Astrocyte (in vitro differentiated cells and primary cell): ENCODE measurements at regions not wholly inside any gene's neighbourhood (a gene's known extent, or its start where the extent isn't known, plus 50 kb on each side); places are given as distances from the start of the nearest gene placed in this dataset.

Source experiments
- DNase-seq: peaks from one replicate; pipeline ENCODE4 v3.0.0-alpha.2; 2010; ENCODE audit warnings: low read depth
- FAIRE-seq: peaks from 2 replicates; lab custom pipeline; 2011; peaks lifted over from hg19 to GRCh38; lab: Jason Lieb, UNC
- H2AFZ ChIP-seq: 2 replicates; pipeline ENCODE4 v1.6.0; 2012; ENCODE audit warnings: low read depth, low read length, inconsistent platforms
- H3K27ac ChIP-seq: 2 replicates; pipeline ENCODE4 v1.5.1; 2011; ENCODE audit warnings: low read depth, low read length, inconsistent platforms
- H3K27me3 ChIP-seq: 2 replicates; pipeline ENCODE4 v1.6.0; 2011; ENCODE audit warnings: low read length, inconsistent platforms; ENCODE audit not compliant: insufficient read depth
- H3K36me3 ChIP-seq: 2 replicates; pipeline ENCODE4 v1.5.1; 2011; ENCODE audit warnings: low read length, inconsistent platforms; ENCODE audit not compliant: insufficient read depth
- H3K4me1 ChIP-seq: 2 replicates; pipeline ENCODE4 v1.5.1; 2011; ENCODE audit warnings: low read length, inconsistent platforms; ENCODE audit not compliant: insufficient read depth
- H3K4me2 ChIP-seq: 2 replicates; pipeline ENCODE4 v1.6.0; 2012; ENCODE audit warnings: low read length, inconsistent platforms
- H3K4me3 ChIP-seq: 2 replicates; pipeline ENCODE4 v1.5.1; 2011; ENCODE audit warnings: low read depth, mild to moderate bottlenecking, low read length, inconsistent platforms; ENCODE audit not compliant: insufficient read depth
- H3K79me2 ChIP-seq: 2 replicates; pipeline ENCODE4 v1.6.0; 2012; ENCODE audit warnings: mild to moderate bottlenecking, low read length, inconsistent platforms; ENCODE audit not compliant: insufficient read depth
- H3K9ac ChIP-seq: 2 replicates; pipeline ENCODE4 v1.6.0; 2012; ENCODE audit warnings: mild to moderate bottlenecking, low read length, inconsistent platforms
- H3K9me3 ChIP-seq: 2 replicates; pipeline ENCODE4 v1.5.1; 2012; ENCODE audit warnings: low read depth, mild to moderate bottlenecking, low read length, inconsistent platforms; ENCODE audit not compliant: insufficient read depth
- H4K20me1 ChIP-seq: 2 replicates; pipeline ENCODE4 v1.6.0; 2012; ENCODE audit warnings: low read length, inconsistent platforms; ENCODE audit not compliant: insufficient read depth
- H3K27ac Mint-ChIP-seq: one replicate; pipeline ENCODE4 v1.8.0; 2021; ENCODE audit warnings: mild to moderate bottlenecking, mixed read lengths; ENCODE audit not compliant: unreplicated experiment
- H3K27me3 Mint-ChIP-seq: one replicate; pipeline ENCODE4 v1.8.0; 2021; ENCODE audit warnings: low read depth, mixed read lengths; ENCODE audit not compliant: unreplicated experiment
- H3K36me3 Mint-ChIP-seq: one replicate; pipeline ENCODE4 v1.8.0; 2021; ENCODE audit warnings: low read depth, mixed read lengths; ENCODE audit not compliant: unreplicated experiment
- H3K4me1 Mint-ChIP-seq: one replicate; pipeline ENCODE4 v1.8.0; 2021; ENCODE audit warnings: low read depth, mixed read lengths; ENCODE audit not compliant: unreplicated experiment
- H3K4me3 Mint-ChIP-seq: one replicate; pipeline ENCODE4 v1.8.0; 2021; ENCODE audit warnings: mild to moderate bottlenecking, moderate library complexity, mixed read lengths; ENCODE audit not compliant: unreplicated experiment
- H3K9me3 Mint-ChIP-seq: one replicate; pipeline ENCODE4 v1.8.0; 2021; ENCODE audit warnings: mild to moderate bottlenecking, mixed read lengths; ENCODE audit not compliant: unreplicated experiment
- EZH2 ChIP-seq: IDR thresholded peaks from 2 replicates; pipeline ENCODE4 v1.6.1; 2012; ENCODE audit warnings: mild to moderate bottlenecking, low read length, inconsistent platforms; ENCODE audit not compliant: insufficient read depth
- TF ChIP-seq, protein P1 (sequence below): IDR thresholded peaks from 2 replicates; pipeline ENCODE4 v1.5.1; 2011; ENCODE audit warnings: low read depth, mild to moderate bottlenecking, inconsistent platforms, low read length, moderate library complexity; ENCODE audit not compliant: insufficient read depth

DNA sequence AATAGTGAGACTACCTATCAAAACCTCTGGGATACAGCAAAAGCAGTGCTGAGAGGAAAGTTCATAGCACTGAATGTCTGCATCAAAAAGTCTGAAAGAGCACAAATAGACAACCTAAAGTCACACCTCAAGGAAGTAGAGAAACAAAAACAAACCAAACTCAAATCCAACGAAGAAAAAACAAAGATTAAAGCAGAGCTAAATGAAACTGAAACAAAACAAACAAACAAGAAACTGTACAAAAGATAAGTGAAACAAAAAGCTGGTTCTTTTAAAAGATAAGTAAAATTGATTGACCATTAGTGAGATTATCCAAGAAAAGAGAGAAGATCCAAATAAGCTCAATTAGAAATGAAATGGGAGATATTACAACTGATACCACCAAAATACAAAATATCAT, 378.3 kb upstream of the NDST4 start:
- TF ChIP-seq EZH2 = no peak
- TF ChIP-seq, protein P1, sequence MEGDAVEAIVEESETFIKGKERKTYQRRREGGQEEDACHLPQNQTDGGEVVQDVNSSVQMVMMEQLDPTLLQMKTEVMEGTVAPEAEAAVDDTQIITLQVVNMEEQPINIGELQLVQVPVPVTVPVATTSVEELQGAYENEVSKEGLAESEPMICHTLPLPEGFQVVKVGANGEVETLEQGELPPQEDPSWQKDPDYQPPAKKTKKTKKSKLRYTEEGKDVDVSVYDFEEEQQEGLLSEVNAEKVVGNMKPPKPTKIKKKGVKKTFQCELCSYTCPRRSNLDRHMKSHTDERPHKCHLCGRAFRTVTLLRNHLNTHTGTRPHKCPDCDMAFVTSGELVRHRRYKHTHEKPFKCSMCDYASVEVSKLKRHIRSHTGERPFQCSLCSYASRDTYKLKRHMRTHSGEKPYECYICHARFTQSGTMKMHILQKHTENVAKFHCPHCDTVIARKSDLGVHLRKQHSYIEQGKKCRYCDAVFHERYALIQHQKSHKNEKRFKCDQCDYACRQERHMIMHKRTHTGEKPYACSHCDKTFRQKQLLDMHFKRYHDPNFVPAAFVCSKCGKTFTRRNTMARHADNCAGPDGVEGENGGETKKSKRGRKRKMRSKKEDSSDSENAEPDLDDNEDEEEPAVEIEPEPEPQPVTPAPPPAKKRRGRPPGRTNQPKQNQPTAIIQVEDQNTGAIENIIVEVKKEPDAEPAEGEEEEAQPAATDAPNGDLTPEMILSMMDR = no peak
- H3K36me3 Mint-ChIP-seq = no peaks in the 10 kb centered on the region
- H3K36me3 ChIP-seq = no peaks in the 10 kb centered on the region
- H3K27me3 Mint-ChIP-seq = no peaks in the 10 kb centered on the region
- no peaks in the 10 kb centered on the region for H3K4me1 ChIP-seq
- FAIRE-seq (no peak), DNase-seq (no peak)
- no peaks in the 10 kb centered on the region for H3K9me3 ChIP-seq
- H3K27ac ChIP-seq = no peak overlapping the region
- no peaks in the 10 kb centered on the region for H3K79me2 ChIP-seq
- peaks cover 1% of the 10 kb centered on the region for H3K9me3 Mint-ChIP-seq
- no peak overlapping the region for H3K27ac Mint-ChIP-seq
- no peak overlapping the region for H2AFZ ChIP-seq
- no peak overlapping the region for H3K4me3 ChIP-seq
- no peak overlapping the region for H3K9ac ChIP-seq
- no peak overlapping the region for H3K4me3 Mint-ChIP-seq
- H3K4me1 Mint-ChIP-seq = no peaks in the 10 kb centered on the region
- no peaks in the 10 kb centered on the region for H3K27me3 ChIP-seq
- no peak overlapping the region for H3K4me2 ChIP-seq
- no peaks in the 10 kb centered on the region for H4K20me1 ChIP-seq

DNA sequence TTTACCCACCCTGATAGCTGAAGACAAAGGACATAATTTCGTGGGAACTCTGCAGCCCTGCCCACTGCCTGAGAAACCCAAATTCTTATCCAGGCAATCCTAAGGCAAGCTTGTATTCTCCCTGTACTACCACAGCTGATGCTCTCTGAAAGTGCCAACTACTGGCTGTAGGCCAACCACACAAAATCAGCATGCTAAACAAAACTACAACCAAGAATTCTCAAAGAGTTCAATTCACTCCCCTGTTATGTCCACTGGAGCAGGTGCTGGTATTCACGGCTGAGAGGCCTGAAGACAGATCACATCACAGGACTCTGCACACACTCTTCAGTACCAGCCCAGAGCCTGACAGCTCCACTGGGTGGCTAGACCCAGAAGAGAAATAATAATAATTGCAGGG, 375.9 kb upstream of the NDST4 start:
- Histone ChIP-seq H4K20me1 (no peaks in the 10 kb centered on the region), H3K4me1 (no peaks in the 10 kb centered on the region), H3K4me2 (no peak overlapping the region), H3K4me3 (no peak overlapping the region), H3K27me3 (no peaks in the 10 kb centered on the region), H3K27ac (no peak overlapping the region), H3K9me3 (no peaks in the 10 kb centered on the region), H3K79me2 (no peaks in the 10 kb centered on the region), H3K9ac (no peak overlapping the region), H2AFZ (no peak overlapping the region), H3K36me3 (no peaks in the 10 kb centered on the region)
- no peak overlapping the region for H3K4me3 Mint-ChIP-seq
- TF ChIP-seq, protein P1 = no peak
- no peak for TF ChIP-seq EZH2
- H3K4me1 Mint-ChIP-seq = no peaks in the 10 kb centered on the region
- H3K9me3 Mint-ChIP-seq = peaks cover 1% of the 10 kb centered on the region
- no peak for DNase-seq
- no peak for FAIRE-seq
- H3K27me3 Mint-ChIP-seq = no peaks in the 10 kb centered on the region
- H3K36me3 Mint-ChIP-seq = no peaks in the 10 kb centered on the region
- H3K27ac Mint-ChIP-seq = no peak overlapping the region

DNA sequence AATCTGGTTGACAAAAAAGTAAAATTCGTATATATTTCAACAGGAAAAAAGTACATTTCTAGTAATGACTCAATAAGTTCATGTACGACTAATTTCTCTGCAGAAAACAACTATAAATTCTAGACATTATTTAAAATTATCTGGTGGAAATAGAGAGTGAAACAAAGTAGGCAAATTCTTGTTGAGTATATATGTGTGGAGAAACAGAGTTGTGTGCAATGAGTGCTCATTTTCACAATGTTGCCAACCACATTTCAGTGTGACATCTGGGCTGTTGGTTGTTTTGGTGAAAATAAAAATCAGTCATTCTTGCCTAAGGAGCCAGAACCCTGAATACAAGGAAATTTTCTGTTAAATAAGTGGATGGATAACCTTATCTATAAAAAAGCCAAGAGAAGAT, 372.0 kb upstream of the NDST4 start:
- no peak overlapping the region for H3K4me3 ChIP-seq
- H3K27me3 ChIP-seq = no peaks in the 10 kb centered on the region
- H3K36me3 ChIP-seq = no peaks in the 10 kb centered on the region
- H3K9me3 Mint-ChIP-seq = no peaks in the 10 kb centered on the region
- no peak for FAIRE-seq
- no peak for TF ChIP-seq EZH2
- TF ChIP-seq, protein P1 = no peak
- H3K79me2 ChIP-seq = no peaks in the 10 kb centered on the region
- no peak overlapping the region for H3K27ac Mint-ChIP-seq
- H3K4me1 ChIP-seq = no peaks in the 10 kb centered on the region
- no peak overlapping the region for H3K27ac ChIP-seq
- H3K36me3 Mint-ChIP-seq = no peaks in the 10 kb centered on the region
- H3K27me3 Mint-ChIP-seq = no peaks in the 10 kb centered on the region
- H3K9me3 ChIP-seq = no peaks in the 10 kb centered on the region
- DNase-seq = no peak
- no peaks in the 10 kb centered on the region for H3K4me1 Mint-ChIP-seq
- no peak overlapping the region for H2AFZ ChIP-seq
- H3K9ac ChIP-seq = no peak overlapping the region
- H3K4me3 Mint-ChIP-seq = no peak overlapping the region
- no peaks in the 10 kb centered on the region for H4K20me1 ChIP-seq
- H3K4me2 ChIP-seq = no peak overlapping the region
